HG03469 (cell line): ENCODE measurements at regions not wholly inside any gene's neighbourhood (a gene's known extent, or its start where the extent isn't known, plus 50 kb on each side); places are given as distances from the start of the nearest gene placed in this dataset.
"Not testable (repeated sequence)": the region's sequence is repeated elsewhere in the genome, so short reads cannot be mapped to it uniquely, and the experiment has no call there.

Experiments used
- ATAC-seq: cut with Tn5 transposase; IDR thresholded peaks from one replicate; pipeline ENCODE4 v1.9.1; 2021; ENCODE audit warnings: mild to moderate bottlenecking, moderate library complexity, moderate number of reproducible peaks; ENCODE audit not compliant: unreplicated experiment

DNA sequence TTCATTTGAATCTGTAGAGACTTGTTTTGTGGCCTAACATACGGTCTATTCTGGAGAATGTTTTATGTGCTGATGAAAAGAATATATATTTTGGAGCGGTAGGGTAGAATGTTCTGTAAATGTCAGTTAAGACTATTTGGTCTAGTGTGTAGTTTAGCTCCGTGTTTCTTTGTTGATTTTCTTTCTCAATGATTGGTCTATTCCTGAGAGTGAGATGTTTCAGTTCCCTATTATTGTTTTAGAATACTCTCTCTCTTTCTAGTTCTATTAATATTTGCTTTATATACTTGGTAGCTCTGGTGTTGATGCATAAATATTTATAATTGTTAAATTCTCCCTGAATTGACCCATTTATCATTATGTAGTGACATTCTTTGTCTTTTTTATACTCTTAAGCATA, 236.5 kb downstream of the GLUD2 start:
- ATAC-seq = no peak

DNA sequence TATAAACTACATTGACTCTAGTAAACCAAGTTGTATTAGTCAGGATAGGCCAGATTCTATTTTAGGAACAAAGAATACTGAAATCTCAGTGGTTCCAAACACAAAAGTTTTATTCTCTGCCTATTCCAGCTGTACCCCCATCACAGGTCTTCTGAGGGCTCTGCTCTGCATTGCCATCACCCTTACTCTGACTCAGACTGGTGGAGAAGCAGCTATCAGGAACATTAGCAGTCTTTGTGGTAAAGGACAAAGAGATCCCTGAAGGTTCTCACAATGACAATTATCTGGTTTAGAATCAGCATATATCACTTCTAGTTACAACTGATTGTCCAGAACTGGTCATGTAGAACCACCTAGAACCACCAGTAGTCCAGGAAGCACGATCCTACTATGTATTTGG, 251.1 kb downstream of the GLUD2 start:
- ATAC-seq = no peak

DNA sequence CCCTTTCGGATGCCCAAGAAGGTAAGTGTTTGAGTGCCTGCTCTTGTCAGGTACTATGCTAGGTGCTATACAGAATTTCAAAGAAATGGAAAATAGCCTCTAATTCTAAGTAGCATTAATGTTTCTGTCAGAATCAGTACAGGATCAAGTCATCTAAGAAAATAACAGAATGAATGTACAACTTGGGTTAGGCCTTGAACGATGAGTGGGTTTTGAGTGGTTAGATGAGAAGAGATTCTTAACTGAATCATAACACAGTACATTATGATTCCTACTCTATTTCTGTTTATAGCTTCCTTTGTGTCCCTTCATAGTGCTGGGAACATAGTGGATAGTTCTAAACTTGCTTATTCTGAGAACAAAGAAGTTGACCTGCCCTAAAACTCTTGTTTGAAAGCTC, 253.9 kb downstream of the GLUD2 start:
- no peak for ATAC-seq

DNA sequence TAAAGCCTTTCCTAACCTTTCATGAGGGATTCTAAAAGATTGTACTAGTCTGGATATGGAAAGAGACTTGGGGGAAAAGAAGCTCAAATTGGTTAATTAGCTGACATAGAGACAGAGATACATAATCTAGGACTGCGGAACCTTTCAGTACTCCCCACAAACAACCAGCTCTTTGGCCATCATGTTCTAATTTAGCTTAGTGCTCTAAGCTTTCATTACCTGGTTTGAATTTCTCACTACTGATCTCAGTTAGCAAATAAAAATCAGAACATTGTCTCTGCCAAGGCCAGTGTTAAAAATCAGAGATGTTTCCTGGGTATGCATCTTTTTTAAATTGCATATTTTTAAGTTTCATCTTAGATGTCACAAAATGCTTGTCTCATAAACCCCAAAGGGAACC, 254.4 kb downstream of the GLUD2 start:
- ATAC-seq = no peak

GRCh38 chrX:121307449-121307848, 260.0 kb downstream of the GLUD2 start:
- ATAC-seq = peak; percentile 67

- peak; percentile 64 for ATAC-seq
Measured at GRCh38 chrX:121308276-121308805, 260.9 kb downstream of the GLUD2 start.

GRCh38 chrX:121310820-121311219, 263.4 kb downstream of the GLUD2 start:
- ATAC-seq = no peak

DNA sequence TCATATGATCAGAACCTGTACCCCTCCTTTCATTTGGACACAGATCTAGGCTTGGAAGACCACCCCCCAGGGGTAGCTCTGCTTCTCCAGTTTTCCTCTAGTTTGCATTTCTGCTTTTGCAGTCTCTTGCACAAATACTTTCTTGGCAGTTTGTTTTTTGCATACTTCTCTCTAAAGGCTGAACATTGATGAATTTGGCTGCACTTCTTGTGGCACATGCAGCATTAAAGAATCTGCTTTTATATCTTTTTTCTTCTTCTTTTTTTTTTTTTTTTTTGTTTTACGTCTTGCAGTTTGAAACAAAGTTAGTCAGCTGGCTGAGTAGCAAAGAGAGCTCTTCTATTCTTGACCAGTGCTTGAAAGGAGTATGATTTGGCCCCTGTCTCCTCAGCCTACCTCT, 273.0 kb downstream of the GLUD2 start:
- ATAC-seq = no peak

- ATAC-seq = no peak
Measured at GRCh38 chrX:121322159-121322558, 274.7 kb downstream of the GLUD2 start.

GRCh38 chrX:121323337-121323736, 275.9 kb downstream of the GLUD2 start:
- no peak for ATAC-seq

- ATAC-seq = no peak
Measured at GRCh38 chrX:121333942-121334341, 286.5 kb downstream of the GLUD2 start.

DNA sequence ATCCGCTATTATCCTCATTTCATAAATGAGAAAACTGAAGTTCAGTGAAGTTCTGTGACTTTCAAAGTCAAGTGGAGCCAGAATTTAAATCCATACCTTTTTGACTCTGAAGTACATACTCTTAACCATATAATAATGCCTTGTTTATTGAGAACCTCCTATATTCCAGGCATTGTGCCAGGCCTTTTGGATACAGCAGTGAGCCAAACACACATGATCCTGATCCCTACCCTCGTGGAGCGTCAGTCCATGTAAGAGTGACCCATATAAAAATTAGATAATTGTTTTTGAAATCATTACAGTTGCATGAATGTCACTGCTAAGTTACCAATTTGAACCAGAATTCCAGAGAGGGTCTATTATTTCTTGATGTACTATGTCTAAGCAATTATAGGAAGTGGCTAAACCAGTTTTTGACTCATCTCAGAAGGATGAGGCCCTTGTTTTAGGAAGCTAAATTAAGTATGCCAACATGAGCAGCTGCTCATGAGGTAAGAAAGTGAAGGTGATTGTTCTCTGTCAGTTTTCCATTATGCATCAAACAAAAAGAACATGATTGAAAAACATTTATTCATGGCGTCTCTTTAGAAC, 289.5 kb downstream of the GLUD2 start:
- no peak for ATAC-seq

- ATAC-seq = no peak
Measured at GRCh38 chrX:121337816-121338215, 290.4 kb downstream of the GLUD2 start.

- ATAC-seq = no peak
Measured at GRCh38 chrX:121349263-121349662, 301.9 kb downstream of the GLUD2 start.

- no peak for ATAC-seq
Measured at GRCh38 chrX:121356139-121356849, 308.9 kb downstream of the GLUD2 start.

- no peak for ATAC-seq
Measured at GRCh38 chrX:121356850-121357171, 309.4 kb downstream of the GLUD2 start.

GRCh38 chrX:121360280-121360679, 312.9 kb downstream of the GLUD2 start:
- ATAC-seq = no peak

DNA sequence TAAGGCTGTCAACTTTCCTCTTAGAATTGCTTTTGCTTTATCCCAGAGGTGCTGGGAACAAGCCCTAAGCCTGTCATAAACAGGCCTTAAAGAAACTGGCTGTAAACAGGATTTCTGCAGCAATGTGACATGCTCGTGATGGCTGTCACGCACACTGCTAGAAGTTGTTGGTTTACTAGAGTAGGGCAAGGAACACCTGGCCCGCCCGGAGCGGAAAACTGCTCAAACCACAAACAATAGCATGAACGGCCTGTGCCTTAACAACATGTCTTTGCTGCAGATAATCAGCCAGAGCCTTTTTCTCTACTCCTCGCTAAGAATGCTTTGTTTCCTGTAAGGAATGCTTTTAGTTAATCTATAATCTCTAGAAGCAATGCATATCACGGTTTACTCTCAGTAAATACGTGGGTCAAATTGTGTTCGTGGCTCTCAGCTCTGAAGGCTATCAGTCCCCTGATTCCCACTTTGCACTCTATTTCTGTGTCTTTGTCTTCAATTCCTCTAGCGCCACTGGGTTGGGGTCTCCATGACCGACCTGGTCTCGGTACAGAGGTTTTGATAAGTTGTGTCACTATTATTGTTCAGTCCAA, 318.3 kb downstream of the GLUD2 start:
- ATAC-seq = no peak

GRCh38 chrX:121374471-121374870, 327.1 kb downstream of the GLUD2 start:
- no peak for ATAC-seq

- not testable (repeated sequence) for ATAC-seq
Measured at GRCh38 chrX:121381915-121382314, 334.5 kb downstream of the GLUD2 start.

DNA sequence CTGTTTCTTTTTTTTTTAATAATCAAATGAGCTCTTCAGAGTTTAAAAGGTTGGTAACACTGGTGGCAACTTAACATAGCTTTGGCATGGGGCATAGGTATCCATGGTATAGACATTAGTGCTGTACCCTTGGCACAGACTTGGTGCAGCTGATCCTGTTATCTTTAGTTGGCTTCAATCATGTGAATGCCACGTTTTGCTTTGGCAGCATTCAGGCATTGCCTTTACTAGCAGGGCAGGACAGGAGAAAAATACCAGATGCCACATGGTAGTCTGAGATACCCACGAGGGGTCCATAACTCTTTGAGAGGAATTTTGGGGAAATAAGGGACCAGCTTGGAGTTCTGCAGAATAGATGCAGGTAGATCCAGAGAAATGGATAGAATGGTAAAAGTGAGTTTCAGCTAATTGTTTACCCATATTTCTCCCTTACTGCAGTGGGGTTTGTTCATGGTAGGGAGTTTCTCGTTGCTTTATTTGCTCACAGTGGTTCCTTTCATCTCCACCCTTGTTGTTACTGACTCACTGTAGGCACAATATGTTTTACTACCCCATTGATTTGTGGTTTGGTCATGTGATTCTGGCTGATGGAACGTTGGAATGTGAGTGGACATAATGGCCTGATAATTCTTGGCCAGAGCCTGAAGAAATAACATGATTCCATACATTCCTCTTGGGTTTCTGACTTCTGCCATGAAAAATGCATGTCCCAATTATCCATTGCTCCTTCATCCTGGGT, 342.7 kb downstream of the GLUD2 start:
- no peak for ATAC-seq

DNA sequence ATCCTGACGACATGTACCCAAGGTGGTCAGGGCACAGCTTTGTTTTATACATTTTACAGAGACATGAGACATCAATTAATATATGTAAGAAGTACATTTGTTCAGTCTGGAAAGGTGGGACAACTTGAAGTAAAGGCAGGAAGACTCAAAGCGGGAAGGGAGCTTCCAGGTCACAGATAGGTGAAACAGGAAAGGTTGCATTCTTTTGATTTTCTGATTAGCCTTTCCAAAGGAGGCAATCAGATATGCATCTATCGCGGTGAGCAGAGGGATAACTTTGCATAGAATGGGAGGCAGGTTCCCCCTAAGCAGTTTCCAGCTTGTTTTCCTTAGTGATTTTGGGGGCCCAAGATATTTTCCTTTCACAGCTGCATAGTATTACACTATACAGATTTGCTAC, 358.4 kb downstream of the GLUD2 start:
- no peak for ATAC-seq
